Stimulated activated CD4-positive, alpha-beta T cell treated with anti-CD3 and anti-CD28 coated beads, Interleukin-4, amount 100 ng/mL, for 1 hour (primary cell): ENCODE measurements at regions not wholly inside any gene's neighbourhood (a gene's known extent, or its start where the extent isn't known, plus 50 kb on each side); places are given as distances from the start of the nearest gene placed in this dataset.
"Not testable (repeated sequence)": the region's sequence is repeated elsewhere in the genome, so short reads cannot be mapped to it uniquely, and the experiment has no call there.

Source experiments
- DNase-seq: peaks from one replicate; pipeline ENCODE4 v3.0.0-alpha.2; 2020

DNA sequence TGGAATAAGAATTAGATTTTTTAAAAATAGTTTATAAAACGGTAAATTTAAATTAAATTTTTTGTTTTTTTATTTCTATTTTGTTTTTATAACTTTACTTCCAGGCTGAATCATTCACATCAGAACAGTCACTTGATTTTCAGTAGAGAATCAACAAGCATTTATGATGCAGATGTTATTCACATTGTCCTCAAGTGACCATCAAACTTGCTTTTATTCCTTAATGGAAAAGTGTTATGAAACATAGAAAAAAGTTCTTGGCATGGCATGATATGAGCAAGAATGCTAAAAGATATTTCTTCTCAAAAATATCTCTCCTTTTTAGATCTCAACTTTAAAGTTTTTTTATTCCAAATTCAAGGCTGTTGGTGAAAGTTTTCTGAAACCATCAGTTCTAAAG is 70.9 kb upstream of the TGFBR2 start:
- no peak for DNase-seq

DNA sequence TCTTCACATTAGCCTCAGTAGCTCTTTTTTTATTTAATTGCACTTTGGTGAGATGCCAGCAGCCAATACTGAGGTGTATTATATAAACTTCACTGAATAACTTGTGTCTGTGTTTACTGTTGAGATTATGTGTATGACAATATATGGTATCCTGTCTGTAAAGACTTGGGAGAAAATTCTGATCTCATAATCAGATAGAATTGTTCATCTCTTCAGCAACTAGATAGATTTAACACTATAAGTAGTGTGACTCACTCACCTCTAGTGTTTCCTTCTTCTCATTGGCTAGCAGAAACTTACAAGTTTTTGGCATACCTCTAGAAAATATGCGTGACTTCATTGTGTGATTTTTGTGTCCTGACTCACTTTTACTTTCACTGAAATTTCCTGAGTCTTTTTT is 67.6 kb upstream of the TGFBR2 start:
- no peak for DNase-seq

DNA sequence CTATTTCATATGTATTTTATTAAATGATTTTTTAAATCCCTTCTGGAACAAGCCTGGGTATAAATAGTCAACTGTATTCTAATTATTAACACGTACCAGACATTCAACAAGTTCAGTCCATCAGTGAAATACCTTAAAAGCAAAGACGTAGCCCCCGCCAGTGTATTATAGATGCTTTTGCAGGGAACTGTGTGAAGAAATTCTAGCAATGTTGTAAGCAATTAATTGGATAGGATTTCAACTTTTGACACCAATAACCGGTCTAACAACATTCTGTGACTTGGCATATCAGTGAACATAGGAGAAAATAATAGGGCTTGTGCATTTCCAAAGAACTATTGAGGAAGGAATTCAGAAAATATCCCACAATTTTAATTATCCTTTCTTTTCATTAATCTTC is 67.2 kb upstream of the TGFBR2 start:
- no peak for DNase-seq

DNA sequence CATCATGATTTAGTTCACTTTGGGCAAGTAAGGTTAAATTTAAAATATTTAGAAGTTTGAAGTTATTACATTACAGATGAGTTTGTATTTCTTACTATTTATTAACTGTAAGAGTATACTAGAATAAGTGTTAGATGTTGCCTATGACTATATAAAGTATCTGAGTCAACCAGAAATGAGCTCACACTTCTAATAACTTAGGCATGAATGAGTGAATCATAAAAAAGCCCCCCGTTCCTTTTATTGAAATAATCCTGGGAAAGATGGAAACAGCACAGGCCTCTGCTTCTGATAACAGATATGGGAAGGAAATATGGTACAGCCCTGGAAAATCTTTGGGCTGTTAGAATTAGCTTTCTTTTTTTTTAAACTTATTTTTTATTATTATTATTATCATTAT is 66.6 kb upstream of the TGFBR2 start:
- no peak for DNase-seq

DNA sequence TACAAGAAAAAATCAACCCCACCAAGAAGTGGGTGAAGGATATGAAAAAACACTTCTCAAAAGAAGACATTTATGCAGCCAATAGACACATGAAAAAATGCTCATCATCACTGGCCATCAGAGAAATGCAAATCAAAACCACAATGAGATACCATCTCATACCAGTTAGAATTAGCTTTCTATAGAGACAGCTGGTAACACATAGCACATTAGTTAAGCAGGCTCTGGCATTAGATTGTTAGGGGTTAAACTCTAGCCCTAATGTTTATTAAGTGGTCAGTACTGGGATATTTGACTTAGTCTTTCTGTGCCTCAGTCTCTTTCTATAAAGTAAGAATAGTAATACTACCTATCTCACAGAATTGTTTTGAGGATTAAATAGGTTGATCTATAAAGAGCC is 65.2 kb upstream of the TGFBR2 start:
- not testable (repeated sequence) for DNase-seq

DNA sequence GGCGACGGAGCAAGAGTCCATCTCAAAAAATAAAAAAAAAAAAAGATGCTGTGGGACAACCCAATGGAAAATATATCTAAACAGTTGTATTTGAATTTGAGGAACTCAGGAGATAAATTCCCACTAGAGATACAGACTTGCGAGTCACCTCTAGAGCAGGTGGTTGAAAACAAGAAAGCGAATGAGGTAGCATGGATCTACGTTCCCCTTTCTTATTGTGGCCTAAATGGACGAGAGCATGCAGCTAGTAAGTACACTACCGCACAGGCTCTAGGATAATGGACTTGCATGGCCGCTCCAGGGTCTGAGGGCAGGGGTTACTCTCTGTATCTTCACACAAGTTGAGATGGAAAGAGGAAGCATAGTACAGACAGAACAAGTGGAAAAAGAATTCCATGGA is 63.5 kb upstream of the TGFBR2 start:
- DNase-seq, result no peak

DNA sequence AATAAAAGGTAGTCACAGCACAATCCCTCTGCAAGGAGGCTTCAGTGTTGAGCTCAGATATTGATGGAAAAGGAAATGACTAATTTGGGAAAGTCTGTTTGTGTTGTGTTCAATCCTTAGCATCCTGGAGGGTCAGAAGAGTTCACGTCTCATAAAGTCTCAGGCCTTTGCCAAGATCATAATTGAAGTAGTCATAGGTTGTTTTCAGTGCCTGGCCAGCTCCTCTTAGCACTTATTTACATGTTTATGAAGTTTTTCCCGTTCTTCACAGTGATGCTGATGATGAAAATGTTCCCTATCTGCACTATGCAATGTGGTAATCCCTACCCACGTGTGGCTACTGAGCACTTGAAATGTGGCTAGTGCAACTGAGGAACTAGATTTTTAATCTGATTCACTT is 61.6 kb upstream of the TGFBR2 start:
- no peak for DNase-seq

DNA sequence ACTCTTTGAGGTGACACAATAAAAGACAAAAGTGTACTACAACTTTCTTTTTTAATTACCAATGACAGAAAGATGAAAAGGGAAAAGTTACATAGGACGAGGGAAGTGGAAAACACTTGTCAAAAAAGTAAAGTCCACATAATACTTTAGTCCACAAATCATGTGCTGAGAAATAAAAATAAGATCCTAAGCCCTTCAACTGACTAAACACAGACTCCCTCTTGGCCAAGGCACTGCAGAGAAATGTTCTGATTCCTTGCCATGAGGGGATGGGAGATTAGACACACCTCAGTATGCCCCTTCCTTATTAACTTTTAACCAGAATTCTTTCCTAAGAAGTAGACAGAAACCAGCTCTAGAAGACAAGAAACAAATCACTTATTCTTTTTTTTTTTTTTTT is 59.5 kb upstream of the TGFBR2 start:
- DNase-seq, result no peak

DNA sequence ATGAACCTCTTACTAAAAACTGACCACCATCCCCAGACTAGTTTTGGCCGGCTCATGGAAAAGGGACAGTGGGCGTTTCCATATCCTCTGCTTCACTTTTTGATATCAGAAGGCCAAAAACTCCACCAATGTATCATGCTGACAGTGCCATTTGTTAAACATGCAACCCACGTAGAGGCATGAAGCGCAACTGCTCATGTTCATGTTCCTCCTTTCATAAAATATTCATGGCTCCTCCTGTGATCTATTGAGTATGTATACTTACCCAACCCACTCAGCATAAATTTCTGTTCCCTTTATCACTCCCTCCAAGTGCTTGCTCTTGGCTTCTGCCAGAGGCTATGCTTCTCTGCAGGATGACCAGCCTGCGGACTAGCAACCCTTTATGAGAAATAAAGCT is 58.7 kb upstream of the TGFBR2 start:
- no peak for DNase-seq

DNA sequence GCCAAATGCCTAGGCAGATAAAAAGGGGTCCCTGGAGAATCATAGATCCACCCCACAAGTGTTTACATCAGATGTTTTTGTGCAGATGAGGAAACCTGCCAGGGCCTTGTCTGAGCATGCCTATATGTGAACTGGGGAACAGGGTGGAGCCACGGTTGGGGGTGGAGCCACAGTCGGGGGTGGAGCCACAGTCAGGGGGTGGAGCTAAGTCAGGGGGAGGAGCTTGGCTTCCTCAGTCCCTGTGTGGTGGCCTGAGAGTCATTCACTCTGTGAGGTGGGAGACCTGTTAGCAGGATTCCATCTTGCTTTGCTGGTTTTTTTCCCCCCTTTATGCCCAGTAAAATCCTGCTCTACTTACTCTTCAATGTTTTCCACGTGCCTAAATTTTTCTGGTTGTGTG is 57.8 kb upstream of the TGFBR2 start:
- peak; percentile 20 for DNase-seq

DNA sequence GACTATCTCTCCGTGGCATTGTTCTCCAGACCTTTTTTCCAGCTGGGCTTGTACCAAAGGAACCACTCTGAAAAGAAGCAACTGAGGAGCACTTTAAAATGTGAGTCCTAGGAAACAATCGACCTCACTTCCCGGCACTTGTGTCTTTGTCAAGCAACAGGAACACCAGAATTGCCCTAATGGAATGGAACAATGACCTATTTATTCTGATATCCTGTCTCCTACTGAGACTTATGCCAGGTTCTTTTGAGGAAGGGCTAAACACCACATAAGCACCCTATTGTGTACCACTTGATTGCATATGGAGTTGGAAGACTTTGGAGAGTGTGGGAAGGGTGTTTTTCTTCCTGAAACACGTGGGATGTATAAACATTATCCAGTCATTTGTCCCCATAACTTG is 56.8 kb upstream of the TGFBR2 start:
- no peak for DNase-seq

DNA sequence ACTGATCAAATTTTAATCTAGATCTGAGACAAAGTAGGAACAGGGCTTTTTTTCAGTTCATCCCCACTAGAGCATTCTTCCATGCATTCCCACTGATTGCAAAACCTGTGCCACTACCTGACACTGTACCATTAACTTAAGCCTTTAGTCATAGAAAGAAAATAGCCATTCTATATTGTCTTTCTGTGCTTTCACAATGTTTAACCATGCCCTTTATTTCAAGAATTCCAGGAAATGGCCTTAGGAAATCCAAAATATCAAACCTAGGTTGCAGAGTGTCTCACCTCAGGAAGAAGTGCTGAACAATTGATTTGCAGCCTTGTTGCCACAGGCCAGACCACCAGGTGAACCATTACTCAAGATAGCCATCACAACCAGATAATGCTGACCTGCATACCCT is 56.2 kb upstream of the TGFBR2 start:
- no peak for DNase-seq

DNA sequence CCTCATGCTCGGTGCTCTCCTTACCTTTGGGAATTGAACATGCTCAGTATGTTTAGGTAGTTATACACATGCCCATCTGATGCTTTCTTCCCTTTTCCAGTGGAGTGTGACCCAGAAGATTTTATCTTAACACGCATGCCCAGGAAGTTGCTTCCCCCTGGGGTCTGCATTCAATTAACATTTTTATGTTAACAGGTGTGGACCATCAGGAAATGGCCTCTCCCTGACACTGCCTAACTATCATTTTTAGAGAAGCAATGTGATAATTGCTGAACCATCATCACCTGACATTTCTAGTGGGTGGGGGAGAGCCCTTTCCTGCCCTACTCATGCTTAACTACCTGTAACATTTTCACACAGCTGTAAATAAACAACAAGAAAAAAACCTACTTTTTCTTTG is 55.1 kb upstream of the TGFBR2 start:
- no peak for DNase-seq

DNA sequence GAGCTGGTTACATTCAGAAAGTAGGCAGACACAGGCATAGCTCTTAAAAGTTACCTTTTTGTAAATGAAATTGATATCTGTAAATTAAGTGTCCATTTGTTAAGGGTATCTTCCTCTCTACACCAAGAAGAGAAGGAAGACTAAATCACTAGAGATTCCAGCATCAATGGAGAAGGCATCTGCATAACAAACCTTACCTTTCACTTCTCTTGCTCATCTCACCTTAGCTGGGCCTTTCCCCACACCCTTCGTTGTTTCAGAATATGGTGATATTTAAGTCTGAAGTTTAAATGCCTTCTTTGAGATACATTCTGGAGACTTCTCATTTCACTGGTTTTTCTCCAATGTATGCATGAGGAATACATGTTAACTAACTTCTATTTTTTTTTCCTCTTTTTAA is 54.5 kb upstream of the TGFBR2 start:
- no peak for DNase-seq

DNA sequence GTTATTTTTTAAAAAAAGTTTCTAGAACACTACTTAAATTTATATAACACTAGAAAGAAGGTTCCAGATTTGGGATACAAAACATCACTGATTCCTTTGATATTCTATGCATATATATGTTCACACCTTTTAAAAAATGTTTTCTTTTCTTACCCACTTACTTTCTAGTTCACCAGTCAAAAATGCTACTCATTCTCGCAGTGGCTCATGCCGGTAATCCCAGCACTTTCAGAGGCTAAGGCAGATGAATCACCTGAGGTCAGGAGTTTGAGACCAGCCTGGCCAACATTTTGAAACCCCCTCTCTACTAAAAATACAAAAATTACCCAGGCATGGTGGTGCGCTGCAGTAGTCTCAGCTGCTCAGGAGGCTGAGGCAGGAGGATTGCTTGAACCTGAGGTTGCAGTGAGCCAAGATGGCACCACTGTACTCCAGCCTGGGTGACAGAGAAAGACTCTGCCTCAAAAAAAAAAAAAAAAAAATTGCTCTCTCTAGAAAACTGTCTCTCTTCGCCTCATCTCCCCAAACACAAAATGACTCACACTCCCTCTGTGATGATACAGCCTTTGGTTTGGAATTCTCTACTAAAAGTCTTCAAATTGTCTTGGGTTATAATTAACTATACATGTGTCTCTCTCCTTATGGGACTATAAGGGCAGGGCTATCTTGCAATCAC is 52.6 kb upstream of the TGFBR2 start:
- DNase-seq, result no peak

DNA sequence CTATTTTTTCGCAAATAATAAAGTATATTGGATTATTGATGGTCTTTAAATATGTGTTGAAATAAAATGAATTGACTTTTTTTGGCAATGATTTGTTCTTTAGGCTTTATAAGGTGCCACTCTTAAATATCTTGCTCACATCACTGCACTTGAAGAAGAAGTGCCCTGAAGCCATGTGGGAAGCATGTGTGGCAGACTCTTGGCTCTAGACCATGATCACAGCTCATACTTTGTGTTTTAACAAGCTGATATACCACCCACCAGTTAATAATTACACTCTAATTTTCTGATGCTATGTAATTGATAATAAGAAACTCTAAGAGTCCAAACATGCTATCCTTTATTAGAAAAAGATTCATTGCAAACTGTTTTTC is 52.1 kb upstream of the TGFBR2 start:
- DNase-seq, result no peak

DNA sequence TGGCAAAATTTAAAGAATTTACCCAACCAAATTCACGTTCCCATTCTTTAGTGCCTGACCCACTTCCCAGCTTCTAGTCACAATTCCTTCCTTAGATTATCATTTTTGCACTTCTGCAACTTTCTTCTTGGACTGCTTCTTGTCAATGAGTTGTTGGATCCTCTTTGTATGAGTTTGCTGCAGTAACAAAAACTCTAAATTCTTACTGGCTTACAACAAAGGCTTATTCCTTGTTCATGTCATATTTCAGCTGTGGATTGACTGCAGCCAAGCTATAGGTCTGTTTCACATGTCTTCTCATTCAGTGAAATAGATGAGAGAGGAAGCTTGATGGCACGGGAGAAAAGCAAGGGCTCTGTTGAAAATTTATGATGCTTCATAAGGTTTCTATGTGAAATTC is 50.4 kb upstream of the TGFBR2 start:
- no peak for DNase-seq
